GM11168 (cell line): ENCODE measurements at regions not wholly inside any gene's neighbourhood (a gene's known extent, or its start where the extent isn't known, plus 50 kb on each side); places are given as distances from the start of the nearest gene placed in this dataset.

ENCODE experiments used
- in situ Hi-C: fragments of 300-500 bp; cut with MboI; formaldehyde crosslinking; loops from one replicate; pipeline ENCODE4 v1.12.0; 2022; ENCODE audit warnings: low sequenced_read_pairs; ENCODE audit not compliant: unreplicated experiment

- in situ Hi-C loops = no loop called here
Measured at GRCh38 chrX:6640727-6641126, 105.8 kb upstream of the VCX3A start.

- in situ Hi-C loops = no loop called here
Measured at GRCh38 chrX:6614506-6614905, 79.6 kb upstream of the VCX3A start.

- in situ Hi-C loops = no loop called here
Measured at GRCh38 chrX:6599230-6599860, 64.4 kb upstream of the VCX3A start.
